Ishikawa (cell line): ENCODE measurements at regions not wholly inside any gene's neighbourhood (a gene's known extent, or its start where the extent isn't known, plus 50 kb on each side); places are given as distances from the start of the nearest gene placed in this dataset.

Source experiments
- CEBPB ChIP-seq: IDR thresholded peaks from 2 replicates; pipeline ENCODE4 v1.6.1; 2012
- CREB1 ChIP-seq: IDR thresholded peaks from 2 replicates; pipeline ENCODE4 v1.6.1; 2012; ENCODE audit warnings: low read depth
- EGR1 ChIP-seq: IDR thresholded peaks from 2 replicates; pipeline ENCODE4 v1.6.1; 2012
- EP300 ChIP-seq: IDR thresholded peaks from 2 replicates; pipeline ENCODE4 v1.6.1; 2012; ENCODE audit warnings: borderline replicate concordance
- FOXM1 ChIP-seq: IDR thresholded peaks from 2 replicates; pipeline ENCODE4 v1.6.1; 2012; ENCODE audit warnings: low read depth, borderline replicate concordance
- MAX ChIP-seq: IDR thresholded peaks from 2 replicates; pipeline ENCODE4 v1.6.1; 2012
- NFIC ChIP-seq: IDR thresholded peaks from 2 replicates; pipeline ENCODE4 v1.6.1; 2012
- RAD21 ChIP-seq: IDR thresholded peaks from 2 replicates; pipeline ENCODE4 v1.6.1; 2012; ENCODE audit warnings: low read depth
- REST ChIP-seq: IDR thresholded peaks from 2 replicates; pipeline ENCODE4 v1.6.1; 2012; ENCODE audit warnings: low read depth, mild to moderate bottlenecking
- TAF1 ChIP-seq: IDR thresholded peaks from 2 replicates; pipeline ENCODE4 v1.6.1; 2012; ENCODE audit warnings: low read depth, mild to moderate bottlenecking
- TCF12 ChIP-seq: IDR thresholded peaks from 2 replicates; pipeline ENCODE4 v1.6.1; 2012; ENCODE audit warnings: low read depth
- TEAD4 ChIP-seq: IDR thresholded peaks from 2 replicates; pipeline ENCODE4 v1.6.1; 2012
- USF1 ChIP-seq: IDR thresholded peaks from 2 replicates; pipeline ENCODE4 v1.6.1; 2012
- YY1 ChIP-seq: IDR thresholded peaks from 2 replicates; pipeline ENCODE4 v1.6.1; 2012; ENCODE audit warnings: low read depth
- ZBTB7A ChIP-seq: IDR thresholded peaks from 2 replicates; pipeline ENCODE4 v1.6.1; 2012; ENCODE audit warnings: low read depth

- TF ChIP-seq NFIC (no peak), RAD21 (no peak), YY1 (no peak), TCF12 (no peak), FOXM1 (no peak)
Measured at GRCh38 chr13:90389537-90389936, 958.0 kb upstream of the MIR17HG start.

- TF ChIP-seq NFIC, result no peak
Measured at GRCh38 chr13:90393408-90393807, 954.1 kb upstream of the MIR17HG start.

- TF ChIP-seq NFIC (no peak), FOXM1 (no peak), CEBPB (no peak), TAF1 (no peak), YY1 (no peak), EP300 (no peak), TCF12 (no peak), EGR1 (no peak), MAX (no peak), TEAD4 (no peak), CREB1 (no peak), ZBTB7A (no peak)
Measured at GRCh38 chr13:90395348-90395747, 952.1 kb upstream of the MIR17HG start.

GRCh38 chr13:90395846-90396245 is 951.6 kb upstream of the MIR17HG start:
- TF ChIP-seq REST (no peak), USF1 (no peak), EP300 (no peak), MAX (no peak), TEAD4 (no peak), RAD21 (no peak), YY1 (no peak), CREB1 (no peak), NFIC (no peak), EGR1 (no peak), CEBPB (no peak), ZBTB7A (no peak), TAF1 (no peak), FOXM1 (no peak), TCF12 (no peak)

GRCh38 chr13:90396266-90396665 is 951.2 kb upstream of the MIR17HG start:
- TF ChIP-seq TEAD4, result no peak
- TF ChIP-seq EP300, result no peak
- TF ChIP-seq CREB1, result no peak
- TF ChIP-seq MAX, result no peak
- TF ChIP-seq FOXM1, result no peak
- TF ChIP-seq YY1, result no peak
- no peak for TF ChIP-seq REST
- TF ChIP-seq TCF12, result no peak
- TF ChIP-seq CEBPB, result no peak
- TF ChIP-seq RAD21, result no peak
- no peak for TF ChIP-seq USF1
- no peak for TF ChIP-seq TAF1
- no peak for TF ChIP-seq ZBTB7A
- no peak for TF ChIP-seq EGR1
- no peak for TF ChIP-seq NFIC

- TF ChIP-seq CEBPB, result no peak
- no peak for TF ChIP-seq RAD21
- TF ChIP-seq MAX, result no peak
- TF ChIP-seq TCF12, result no peak
- no peak for TF ChIP-seq TAF1
- no peak for TF ChIP-seq USF1
- no peak for TF ChIP-seq TEAD4
Measured at GRCh38 chr13:90397503-90397902, 950.0 kb upstream of the MIR17HG start.
